ENCODE measurements at regions not wholly inside any gene's neighbourhood (a gene's known extent, or its start where the extent isn't known, plus 50 kb on each side); places are given as distances from the start of the nearest gene placed in this dataset.
"Not testable (repeated sequence)": the region's sequence is repeated elsewhere in the genome, so short reads cannot be mapped to it uniquely, and the experiment has no call there.

DNA sequence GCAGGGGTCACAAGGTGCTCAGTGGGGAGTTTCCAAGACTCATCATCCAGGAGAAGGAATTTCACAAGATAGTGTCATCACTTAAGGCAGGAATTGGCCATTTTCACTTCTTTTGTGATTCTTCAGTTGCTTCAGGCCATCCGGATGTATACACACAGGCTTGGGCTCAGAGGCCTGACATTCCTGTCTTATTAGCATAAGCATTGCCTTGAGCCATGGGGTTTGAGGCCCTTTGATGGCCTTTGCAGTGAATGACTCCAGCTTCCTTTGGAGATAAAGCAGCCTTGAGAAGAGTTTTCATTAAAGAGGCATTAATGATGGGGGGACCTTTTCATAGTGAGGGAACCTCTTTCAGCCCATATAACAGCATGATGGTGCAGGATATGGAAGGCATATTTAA, 366.0 kb upstream of the CNTNAP5 start:
- no peaks in the 10 kb centered on the region for H3K4me1 ChIP-seq

DNA sequence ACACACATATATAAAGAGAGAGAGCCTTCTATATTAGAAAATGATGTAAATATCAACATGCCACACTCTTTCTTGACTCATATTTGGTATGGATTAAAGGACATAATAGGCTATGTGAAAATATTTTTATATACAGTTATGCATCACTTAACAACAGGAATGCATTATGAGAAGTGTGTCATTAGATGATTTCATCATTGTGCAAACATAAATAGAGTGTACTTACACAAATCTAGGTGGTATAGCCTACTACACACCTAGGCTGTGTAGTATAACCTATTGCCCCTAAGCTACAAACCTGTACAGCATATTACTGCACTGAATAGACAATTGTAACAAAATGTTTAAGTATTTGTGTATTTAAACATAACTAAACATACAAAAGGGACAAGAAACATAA, 354.8 kb upstream of the CNTNAP5 start:
- intact Hi-C loops (cut with DNase I) = no loop called here

More for the DNA sequence above, 366.0 kb upstream of the CNTNAP5 start:
- DNase-seq = no peak
- Histone ChIP-seq H3K27me3 (no peaks in the 10 kb centered on the region), H3K27ac (no peak overlapping the region), H3K9me3 (no peaks in the 10 kb centered on the region), H3K36me3 (no peaks in the 10 kb centered on the region), H3K4me3 (no peak overlapping the region)
- intact Hi-C loops (cut with DNase I) = no loop called here
- no peak for ATAC-seq
- TF ChIP-seq, protein P1, sequence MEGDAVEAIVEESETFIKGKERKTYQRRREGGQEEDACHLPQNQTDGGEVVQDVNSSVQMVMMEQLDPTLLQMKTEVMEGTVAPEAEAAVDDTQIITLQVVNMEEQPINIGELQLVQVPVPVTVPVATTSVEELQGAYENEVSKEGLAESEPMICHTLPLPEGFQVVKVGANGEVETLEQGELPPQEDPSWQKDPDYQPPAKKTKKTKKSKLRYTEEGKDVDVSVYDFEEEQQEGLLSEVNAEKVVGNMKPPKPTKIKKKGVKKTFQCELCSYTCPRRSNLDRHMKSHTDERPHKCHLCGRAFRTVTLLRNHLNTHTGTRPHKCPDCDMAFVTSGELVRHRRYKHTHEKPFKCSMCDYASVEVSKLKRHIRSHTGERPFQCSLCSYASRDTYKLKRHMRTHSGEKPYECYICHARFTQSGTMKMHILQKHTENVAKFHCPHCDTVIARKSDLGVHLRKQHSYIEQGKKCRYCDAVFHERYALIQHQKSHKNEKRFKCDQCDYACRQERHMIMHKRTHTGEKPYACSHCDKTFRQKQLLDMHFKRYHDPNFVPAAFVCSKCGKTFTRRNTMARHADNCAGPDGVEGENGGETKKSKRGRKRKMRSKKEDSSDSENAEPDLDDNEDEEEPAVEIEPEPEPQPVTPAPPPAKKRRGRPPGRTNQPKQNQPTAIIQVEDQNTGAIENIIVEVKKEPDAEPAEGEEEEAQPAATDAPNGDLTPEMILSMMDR (IDR thresholded peaks at IDR 0.05) = no peak

DNA sequence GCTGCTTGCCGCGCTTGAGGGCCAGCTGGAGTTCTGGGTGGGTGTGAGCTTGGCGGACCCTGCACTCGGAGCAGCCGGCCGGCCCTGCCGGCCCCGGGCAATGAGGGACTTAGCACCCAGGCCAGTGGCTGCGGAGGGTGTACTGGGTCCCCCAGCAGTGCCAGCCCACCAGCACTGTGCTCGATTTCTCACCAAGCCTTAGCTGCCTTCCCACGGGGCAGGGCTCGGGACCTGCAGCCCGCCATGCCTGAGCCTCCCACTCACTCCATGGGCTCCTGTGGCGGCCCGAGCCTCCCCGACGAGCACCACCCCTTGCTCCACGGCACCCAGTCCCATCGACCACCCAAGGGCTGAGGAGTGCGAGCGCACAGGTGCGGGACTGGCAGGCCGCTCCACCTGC, 341.3 kb upstream of the CNTNAP5 start:
- ATAC-seq; H3K9me3 ChIP-seq; H3K36me3 ChIP-seq; DNase-seq; H3K27me3 ChIP-seq; H3K4me1 ChIP-seq; intact Hi-C loops (cut with DNase I); H3K27ac ChIP-seq; H3K4me3 ChIP-seq: not testable (repeated sequence)

More for the DNA sequence above, 354.8 kb upstream of the CNTNAP5 start:
- TF ChIP-seq, protein P1 (IDR thresholded peaks at IDR 0.05) = no peak
- DNase-seq = no peak
- Histone ChIP-seq H3K4me3 (no peak overlapping the region), H3K9me3 (no peaks in the 10 kb centered on the region), H3K27ac (no peak overlapping the region), H3K27me3 (no peaks in the 10 kb centered on the region), H3K4me1 (no peaks in the 10 kb centered on the region), H3K36me3 (no peaks in the 10 kb centered on the region)
- ATAC-seq = no peak

GRCh38 chr2:123687064-123687463, 338.0 kb upstream of the CNTNAP5 start:
- no peak overlapping the region for H3K4me3 ChIP-seq
- TF ChIP-seq, protein P1 (IDR thresholded peaks at IDR 0.05) = no peak

GRCh38 chr2:123688231-123688940, 336.7 kb upstream of the CNTNAP5 start:
- no peak overlapping the region for H3K27ac ChIP-seq
- no peaks in the 10 kb centered on the region for H3K36me3 ChIP-seq
- TF ChIP-seq, protein P1 (IDR thresholded peaks at IDR 0.05) = no peak
- ATAC-seq = no peak
- intact Hi-C loops (cut with DNase I) = no loop called here
- DNase-seq = no peak
- H3K4me3 ChIP-seq = no peak overlapping the region
- no peaks in the 10 kb centered on the region for H3K27me3 ChIP-seq
- H3K4me1 ChIP-seq = no peaks in the 10 kb centered on the region
- H3K9me3 ChIP-seq = no peaks in the 10 kb centered on the region

More at GRCh38 chr2:123687064-123687463, 338.0 kb upstream of the CNTNAP5 start:
- Histone ChIP-seq H3K27me3 (no peaks in the 10 kb centered on the region), H3K4me1 (no peaks in the 10 kb centered on the region), H3K36me3 (no peaks in the 10 kb centered on the region), H3K27ac (no peak overlapping the region), H3K9me3 (no peaks in the 10 kb centered on the region)
- no peak for DNase-seq
- ATAC-seq = no peak
- intact Hi-C loops (cut with DNase I) = no loop called here

DNA sequence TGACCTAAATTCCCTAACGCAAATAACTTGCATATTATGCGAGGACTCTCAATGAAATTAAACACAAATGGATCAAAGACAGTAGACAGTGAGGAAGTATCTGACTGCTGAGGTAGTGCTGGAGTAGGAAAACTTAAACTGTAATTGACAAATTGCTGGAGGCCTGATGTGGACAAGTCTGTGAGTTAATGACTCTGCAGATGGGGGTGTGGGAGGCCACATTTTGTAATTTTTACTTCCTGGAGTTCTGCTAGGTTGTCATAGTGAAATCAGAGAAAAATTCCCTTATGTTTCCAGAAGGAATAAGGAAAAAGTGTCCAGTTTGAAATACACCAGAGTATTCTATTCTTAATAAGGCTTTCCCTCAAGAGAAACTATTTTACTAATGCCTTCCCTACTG, 333.0 kb upstream of the CNTNAP5 start:
- ATAC-seq = no peak
- DNase-seq = no peak
- Histone ChIP-seq H3K36me3 (no peaks in the 10 kb centered on the region), H3K4me3 (no peak overlapping the region), H3K27ac (no peak overlapping the region), H3K4me1 (no peaks in the 10 kb centered on the region), H3K9me3 (no peaks in the 10 kb centered on the region), H3K27me3 (no peaks in the 10 kb centered on the region)
- intact Hi-C loops (cut with DNase I) = no loop called here
- TF ChIP-seq, protein P1 (IDR thresholded peaks at IDR 0.05) = no peak
